Motor neuron (in vitro differentiated cells): ENCODE measurements at regions not wholly inside any gene's neighbourhood (a gene's known extent, or its start where the extent isn't known, plus 50 kb on each side); places are given as distances from the start of the nearest gene placed in this dataset.

ENCODE experiments used
- ATAC-seq, 8 experiments: fragments of 200-7000 bp; cut with Tn5 transposase; replicated peaks in 6 of 8; 2 replicates each; pipeline ENCODE4 v1.8.0; 2021; ENCODE audit warnings: mild to moderate bottlenecking in 8 of 8, moderate library complexity in 8 of 8
- H3K27ac ChIP-seq, 2 donors: fragments of 250-450 bp; sonication (Bioruptor Pico); 2 replicates each; pipeline ENCODE4 v1.9.0; 2021; ENCODE audit warnings: antibody characterized with exemption in 2 of 2, mild to moderate bottlenecking in 2 of 2, moderate library complexity in 1 of 2
- H3K4me1 ChIP-seq, 2 donors: fragments of 250-450 bp; sonication (Bioruptor Pico); replicated peaks in 1 of 2; 2 replicates each; pipeline ENCODE4 v1.6.1; 2021; ENCODE audit warnings: antibody characterized with exemption in 2 of 2, mild to moderate bottlenecking in 2 of 2, moderate library complexity in 1 of 2
- H3K4me3 ChIP-seq, 5 donors: fragments of 250-450 bp; sonication (Bioruptor Pico); 2 replicates each; pipeline ENCODE4 v1.9.0; 2021; ENCODE audit warnings: antibody characterized with exemption in 5 of 5, mild to moderate bottlenecking in 5 of 5, moderate library complexity in 4 of 5
- WGBS, 10 experiments: fragments of 450-650 bp; shearing (Covaris generic); methylation state at CpG; one replicate each; pipeline ENCODE4 v1.0.0; 2022; 5-methylcytosine and 5-hydroxymethylcytosine counted together
- in situ Hi-C, 9 experiments: fragments of 400-800 bp; cut with MboI; loops; one replicate each; pipeline ENCODE4 v1.15.0; 2021; ENCODE audit warnings: low sequenced_read_pairs in 9 of 9, low pct_unique_long_range_greater_than_20kb in 2 of 9; ENCODE audit not compliant: unreplicated experiment in 9 of 9

DNA sequence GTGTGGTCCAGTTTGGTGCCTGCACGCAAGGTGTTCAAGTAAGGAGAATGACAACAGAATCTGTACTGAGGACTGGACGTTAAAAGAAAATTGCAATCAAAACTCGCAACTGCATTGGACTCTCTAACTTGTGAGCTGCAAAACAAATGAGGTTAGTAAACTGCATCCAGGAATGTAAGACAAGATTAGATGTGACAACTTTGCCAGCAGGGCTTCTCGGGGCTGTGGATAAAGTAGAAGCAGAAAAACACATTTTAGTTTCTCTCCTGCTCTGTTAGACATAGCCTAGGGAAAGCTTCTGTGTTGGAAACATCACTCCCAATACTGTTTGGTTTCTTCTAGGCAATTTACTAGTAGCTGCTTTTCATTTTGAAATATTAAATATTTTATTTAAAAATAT lies 338.2 kb upstream of the NAV3 start:
- 62 to 97% (median 90%) methylated on average over 1 to 4 of the region's 4 CpGs; no CpG with 5 or more reads in 1 of the 10 experiments for WGBS, 10 experiments
- in situ Hi-C loops: no loop called here
- H3K4me3 ChIP-seq: no peak overlapping the region
- peaks cover 20 to 27% of the 10 kb centered on the region in 2 donors for H3K4me1 ChIP-seq
- H3K27ac ChIP-seq: no peak overlapping the region
- no peak for ATAC-seq

DNA sequence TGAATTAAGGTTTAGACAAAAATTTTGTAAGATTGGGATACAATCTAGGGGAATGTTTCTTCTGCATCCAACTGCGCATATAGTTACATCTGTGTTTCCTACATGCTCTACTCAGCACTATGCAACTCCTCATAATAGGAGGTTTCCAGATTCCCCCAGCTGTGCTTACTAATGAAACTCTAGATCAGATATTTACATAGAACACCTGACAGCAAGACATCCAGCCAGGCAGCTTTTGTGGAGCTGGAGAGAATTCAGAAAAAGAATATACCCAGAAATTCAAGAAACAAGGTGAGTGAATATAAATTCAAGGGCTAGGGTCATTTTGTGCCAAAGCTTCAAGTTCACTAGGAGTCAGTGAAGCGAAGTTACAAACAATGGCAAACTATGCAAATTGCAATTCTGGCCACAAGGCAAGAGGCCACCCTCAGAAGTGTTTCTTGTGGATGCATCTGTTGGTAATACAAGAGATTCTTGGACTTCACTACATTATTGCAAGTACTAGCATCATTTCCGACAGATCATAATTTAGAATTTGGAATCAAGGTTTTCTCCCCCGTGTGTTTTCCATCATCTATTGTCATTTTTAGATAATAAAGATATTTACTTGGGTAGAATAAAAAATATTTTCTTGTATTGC lies 341.2 kb upstream of the NAV3 start:
- WGBS, 10 experiments: 31 to 100% (median 82%) methylated on average over 2 to 4 of the region's 4 CpGs; no CpG with 5 or more reads in 1 of the 10 experiments
- in situ Hi-C loops: no loop called here
- H3K4me1 ChIP-seq: peaks cover 47 to 49% of the 10 kb centered on the region in 2 donors
- peak in 3 of 8 experiments; percentile 32 to 36 (median 33) for ATAC-seq
- H3K4me3 ChIP-seq: no peak overlapping the region
- H3K27ac ChIP-seq: no peak overlapping the region

DNA sequence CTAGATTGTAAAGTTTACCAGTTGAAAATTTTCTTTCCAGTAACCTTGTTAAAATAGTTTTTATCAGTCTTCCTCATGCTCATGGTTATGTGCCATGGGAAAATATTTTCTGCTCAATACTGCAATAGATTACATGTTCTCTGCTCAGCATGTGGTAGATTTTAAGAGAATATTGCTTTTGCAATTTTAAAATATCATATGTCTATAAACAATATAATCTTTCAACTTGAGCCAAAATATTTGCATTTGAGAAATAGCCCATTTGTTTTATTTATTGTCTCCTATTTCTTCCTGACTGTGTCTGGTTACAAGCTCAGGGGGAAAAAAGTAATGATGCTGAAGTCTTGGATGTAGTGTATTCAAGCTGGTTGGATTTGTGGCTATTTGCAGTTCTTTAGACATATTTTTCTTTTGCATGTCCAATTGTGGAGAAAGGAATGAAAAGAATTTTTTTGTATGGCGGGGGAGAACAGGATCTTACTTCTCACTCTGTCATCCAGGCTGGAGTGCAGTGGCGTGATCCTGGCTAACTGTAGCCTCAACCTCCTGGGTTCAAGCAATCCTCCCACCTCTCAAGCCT lies 342.6 kb upstream of the NAV3 start:
- in situ Hi-C loops: no loop called here
- WGBS, 10 experiments: 33 to 100% (median 67%) methylated on average over 1 to 2 of the region's 2 CpGs; no CpG with 5 or more reads in 3 of the 10 experiments
- H3K27ac ChIP-seq: no peak overlapping the region
- peaks cover 48 to 50% of the 10 kb centered on the region in 2 donors for H3K4me1 ChIP-seq
- ATAC-seq: peak in 2 of 8 experiments; percentile 34 to 45
- no peak overlapping the region for H3K4me3 ChIP-seq

DNA sequence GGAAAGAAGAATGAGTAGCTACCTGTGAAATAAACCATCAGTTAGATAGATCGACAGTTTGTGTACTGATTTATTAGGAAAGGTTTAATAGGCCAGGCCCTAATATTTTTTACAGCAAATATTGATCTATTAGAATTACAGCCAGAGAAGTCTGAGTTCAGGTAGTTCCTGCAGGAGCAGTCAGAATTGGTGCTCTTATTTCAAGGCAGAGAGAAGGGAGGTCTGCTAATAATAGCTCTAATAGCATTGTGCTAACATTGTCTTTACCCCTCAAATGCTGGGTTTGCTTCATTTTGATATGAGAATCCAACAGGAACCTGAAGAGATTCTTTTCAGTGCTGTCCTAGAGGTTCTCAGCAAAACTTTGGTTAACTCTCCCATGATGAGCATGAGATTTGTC lies 343.8 kb upstream of the NAV3 start:
- H3K4me1 ChIP-seq: peaks cover 55 to 56% of the 10 kb centered on the region in 2 donors
- ATAC-seq: peak in 5 of 8 experiments; percentile 34 to 68 (median 54)
- peak overlapping the region; percentile 53 to 75 for H3K27ac ChIP-seq
- no peak overlapping the region for H3K4me3 ChIP-seq
- in situ Hi-C loops: no loop called here
- 50 to 100% (median 95%) methylated on average over 1 of the region's 1 CpG; no CpG with 5 or more reads in 4 of the 10 experiments for WGBS, 10 experiments

DNA sequence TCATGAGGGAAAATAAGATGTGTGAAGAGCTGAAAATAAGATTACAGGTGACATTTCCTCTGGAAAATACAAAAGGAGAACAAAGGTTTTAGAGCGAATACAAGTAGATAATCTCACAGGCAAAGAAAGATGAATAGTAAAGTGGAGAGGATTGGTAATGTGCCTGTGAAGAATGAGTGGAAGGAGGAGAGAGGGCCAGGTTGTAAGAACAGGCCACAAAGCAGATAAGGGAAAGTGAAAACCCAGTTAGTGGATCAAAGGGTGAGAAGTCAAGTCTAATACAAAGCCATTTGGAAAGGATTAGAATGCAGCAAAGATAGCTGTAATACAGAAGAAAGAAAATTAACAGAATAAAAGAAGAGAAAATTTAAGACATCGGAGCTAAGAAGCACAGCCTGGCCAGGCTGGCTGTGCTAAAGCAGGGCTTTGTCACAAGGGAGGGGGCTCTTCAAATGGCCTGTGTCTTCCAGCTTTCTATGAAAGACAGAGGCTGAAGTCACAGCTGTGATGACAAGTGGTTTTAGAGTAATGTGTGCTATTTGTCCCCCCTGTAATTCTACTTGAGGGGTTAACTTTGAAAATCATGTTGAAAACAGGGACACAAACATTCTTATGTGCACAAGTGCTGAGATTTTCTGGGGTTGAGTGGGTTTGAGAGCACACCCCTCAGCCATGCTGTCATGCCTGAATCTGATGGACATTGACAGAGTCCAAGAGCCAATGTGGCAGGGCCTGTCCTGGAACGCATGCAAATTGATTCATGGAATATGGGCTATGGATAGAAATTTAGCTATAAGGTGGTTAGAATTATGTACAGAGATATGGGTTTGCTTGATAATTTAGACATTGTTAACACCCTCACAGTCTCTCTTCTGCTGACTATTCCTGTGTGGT lies 344.5 kb upstream of the NAV3 start:
- peak in 5 of 8 experiments; percentile 64 to 81 (median 73) for ATAC-seq
- in situ Hi-C loops: no loop called here
- WGBS, 10 experiments: 52 to 100% (median 66%) methylated on average over 1 to 3 of the region's 3 CpGs
- no peak overlapping the region for H3K4me3 ChIP-seq
- H3K27ac ChIP-seq: peak overlapping the region; percentile 53 to 75
- peaks cover 55 to 56% of the 10 kb centered on the region in 2 donors for H3K4me1 ChIP-seq

DNA sequence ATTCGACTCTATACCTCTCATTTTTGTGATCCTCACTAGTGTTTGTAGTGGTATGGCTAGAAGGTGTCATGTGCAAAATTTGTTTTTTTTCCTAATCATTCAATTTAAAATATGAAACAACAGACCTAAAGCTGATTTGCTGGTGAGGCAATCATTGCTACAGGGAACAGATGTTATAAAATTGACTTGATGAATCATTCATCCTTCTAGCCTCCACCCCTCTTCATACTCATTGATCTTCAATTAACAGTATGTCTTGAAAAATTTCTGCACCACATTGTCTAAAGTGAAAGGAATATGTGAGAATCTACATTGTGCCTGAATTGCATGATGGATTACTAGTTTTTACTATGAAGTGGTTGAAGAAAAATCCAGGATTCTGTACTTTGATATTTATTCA lies 349.0 kb upstream of the NAV3 start:
- Histone ChIP-seq H3K4me1 (peaks cover 27 to 40% of the 10 kb centered on the region in 2 donors), H3K27ac (no peak overlapping the region), H3K4me3 (no peak overlapping the region)
- WGBS, 10 experiments: 33 to 100% (median 55%) methylated on average over 1 of the region's 1 CpG; no CpG with 5 or more reads in 2 of the 10 experiments
- in situ Hi-C loops: no loop called here
- ATAC-seq: peak in 3 of 8 experiments; percentile 26 to 90 (median 89)

DNA sequence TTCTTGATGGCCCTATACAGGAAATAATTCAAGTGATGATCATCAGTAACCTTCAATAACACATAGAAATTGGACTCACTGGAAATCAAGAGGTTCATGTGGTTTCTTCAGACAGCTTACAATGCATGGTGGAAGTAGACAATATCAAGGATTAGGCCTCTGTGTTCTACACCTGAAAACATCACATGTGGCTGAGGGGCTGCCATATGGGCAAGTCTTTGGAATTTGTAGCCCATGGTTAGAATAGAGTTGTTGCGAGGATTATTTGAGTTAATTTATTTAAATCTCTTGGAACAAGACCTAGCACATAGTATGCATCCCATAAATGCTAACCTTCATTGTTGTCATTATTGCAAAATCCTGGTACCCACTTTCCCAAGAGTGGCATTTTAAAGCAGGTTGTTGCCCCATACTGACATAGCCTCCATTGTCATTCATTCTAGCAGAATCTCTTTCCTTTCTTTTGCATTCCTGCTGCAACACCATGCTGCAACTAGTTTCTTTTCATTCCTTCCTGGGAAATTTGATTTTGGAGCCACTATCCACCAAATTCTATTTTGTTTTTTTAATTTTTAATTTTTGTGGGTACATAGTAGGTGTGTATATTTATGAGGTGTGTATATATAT lies 352.7 kb upstream of the NAV3 start:
- Histone ChIP-seq H3K27ac (no peak overlapping the region), H3K4me1 (peaks cover 5 to 25% of the 10 kb centered on the region in 2 donors), H3K4me3 (no peak overlapping the region)
- in situ Hi-C loops: no loop called here
- ATAC-seq: no peak
- WGBS, 10 experiments: 60 to 100% (median 83%) methylated on average over 1 of the region's 1 CpG; no CpG with 5 or more reads in 5 of the 10 experiments

DNA sequence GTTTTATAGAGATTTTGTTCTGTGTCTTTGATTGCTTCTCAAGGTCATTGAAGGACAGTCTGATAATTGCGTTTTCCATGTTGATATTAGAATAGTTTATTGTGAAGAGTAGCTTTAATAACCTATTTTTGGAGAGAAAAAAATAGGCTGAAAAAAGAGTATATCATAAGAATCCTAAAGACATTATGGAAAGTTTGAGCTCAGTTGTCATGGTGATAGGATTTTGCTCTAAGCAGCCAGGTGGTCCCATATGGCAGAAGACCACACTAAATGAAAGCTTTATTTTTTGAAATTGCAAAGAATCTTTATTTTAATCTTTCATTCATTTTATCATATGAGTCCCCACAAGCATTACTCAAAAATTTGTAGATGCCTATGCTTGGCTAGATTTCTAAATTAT lies 358.9 kb upstream of the NAV3 start:
- 11 to 100% (median 90%) methylated on average over 1 of the region's 1 CpG; no CpG with 5 or more reads in 1 of the 10 experiments for WGBS, 10 experiments
- Histone ChIP-seq H3K27ac (no peak overlapping the region), H3K4me3 (no peak overlapping the region), H3K4me1 (peaks cover 4 to 11% of the 10 kb centered on the region in 2 donors)
- in situ Hi-C loops: no loop called here
- no peak for ATAC-seq

DNA sequence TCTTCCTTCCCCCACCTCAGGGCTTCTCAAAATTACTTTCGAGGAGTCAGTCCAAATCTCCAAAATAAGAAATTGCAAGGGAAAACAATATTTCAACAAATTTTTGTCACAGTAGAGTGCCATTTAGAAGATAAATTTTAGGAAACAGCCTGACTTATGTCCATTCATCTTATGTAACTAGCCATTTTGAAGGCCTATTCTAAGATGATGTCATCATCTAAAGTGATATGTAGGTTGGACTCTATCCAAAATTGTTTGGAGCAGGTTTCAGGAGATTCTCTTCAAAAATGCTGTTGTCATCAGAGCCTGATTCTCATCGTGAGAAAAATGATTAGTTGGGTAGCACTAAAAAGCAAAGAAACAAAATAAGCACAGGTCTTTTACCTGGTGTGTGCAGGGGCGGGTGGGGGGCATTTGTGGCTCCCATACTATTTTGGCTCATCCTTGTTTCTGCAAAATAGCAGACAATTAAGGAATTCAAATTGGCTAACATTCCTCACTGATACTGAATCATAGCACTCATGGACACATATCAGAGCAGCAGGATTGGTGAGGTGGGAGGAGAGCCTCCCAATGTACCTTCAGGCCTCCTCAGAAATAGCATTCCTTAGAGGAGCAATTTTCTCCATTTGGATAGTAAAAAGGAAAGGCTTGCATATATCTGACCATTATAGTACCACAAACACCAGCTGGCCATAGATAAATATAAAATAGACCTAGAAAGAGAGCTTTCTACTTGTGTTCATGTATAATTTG lies 360.9 kb upstream of the NAV3 start:
- no peak for ATAC-seq
- no peak overlapping the region for H3K27ac ChIP-seq
- no peak overlapping the region for H3K4me3 ChIP-seq
- peaks cover 4 to 11% of the 10 kb centered on the region in 2 donors for H3K4me1 ChIP-seq
- in situ Hi-C loops: no loop called here
- 40 to 100% (median 85%) methylated on average over 1 to 3 of the region's 3 CpGs; no CpG with 5 or more reads in 1 of the 10 experiments for WGBS, 10 experiments

DNA sequence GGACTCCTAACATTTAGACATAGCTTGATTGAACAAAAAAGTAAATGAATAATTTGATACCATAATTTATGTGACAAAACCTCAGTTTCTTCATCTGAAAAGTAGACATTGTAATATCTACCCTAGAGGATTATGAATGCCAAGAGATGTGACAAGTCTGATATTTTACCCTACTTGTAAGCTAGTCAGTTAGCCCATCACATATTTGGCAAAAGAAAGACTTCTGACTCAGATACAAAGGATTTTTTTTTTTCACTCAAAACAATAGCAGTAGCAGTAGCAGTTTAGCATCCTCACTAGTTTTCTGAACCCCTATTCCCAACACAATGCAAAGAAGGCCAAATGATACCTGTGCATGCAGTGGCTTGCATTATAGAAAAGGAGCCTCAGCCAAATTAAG lies 377.3 kb upstream of the E2F7 start:
- Histone ChIP-seq H3K27ac (no peak overlapping the region), H3K4me1 (peaks cover 0 to 5% of the 10 kb centered on the region in 2 donors), H3K4me3 (no peak overlapping the region)
- in situ Hi-C loops: no loop called here
- no peak for ATAC-seq

DNA sequence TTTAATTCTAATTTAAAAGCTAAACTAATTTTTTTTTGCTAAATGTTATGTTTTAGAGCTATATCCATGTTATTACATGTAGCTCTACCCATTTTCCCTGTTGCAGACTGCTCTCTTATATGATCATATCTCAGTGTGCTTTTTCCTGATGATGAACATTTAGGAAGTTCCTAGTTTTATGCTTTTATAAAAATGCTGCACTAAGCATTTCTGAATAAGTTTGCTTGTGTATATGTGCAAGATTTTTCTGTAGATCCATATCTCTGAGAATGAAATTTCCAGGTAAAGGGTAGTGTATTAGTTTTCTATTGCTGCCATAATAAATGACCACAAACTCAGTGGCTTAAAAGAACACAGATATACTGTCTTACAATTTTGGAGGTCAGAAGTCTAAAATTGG lies 374.4 kb upstream of the E2F7 start:
- no peak overlapping the region for H3K27ac ChIP-seq
- in situ Hi-C loops: no loop called here
- no peak overlapping the region for H3K4me3 ChIP-seq
- peaks cover 19 to 26% of the 10 kb centered on the region in 2 donors for H3K4me1 ChIP-seq
- no peak for ATAC-seq

DNA sequence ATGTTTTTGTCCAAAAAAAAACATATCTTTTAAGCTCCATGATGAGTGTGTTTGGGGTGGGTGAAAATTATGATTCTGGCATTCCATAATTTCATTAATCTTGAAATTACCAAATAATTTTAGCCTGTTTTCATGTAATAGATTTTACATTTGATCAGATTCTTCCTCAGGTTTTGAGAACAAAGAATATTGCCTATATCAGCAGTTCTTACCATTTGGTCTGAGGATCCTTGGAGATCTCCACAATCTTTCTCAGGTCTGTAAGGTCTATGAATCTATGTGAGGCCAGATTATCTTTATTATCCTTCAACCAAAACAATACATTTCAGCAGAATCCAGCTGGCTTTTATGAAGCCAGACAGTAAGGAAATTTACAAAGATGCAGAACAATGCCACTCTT lies 373.3 kb upstream of the E2F7 start:
- Histone ChIP-seq H3K4me1 (peaks cover 30 to 37% of the 10 kb centered on the region in 2 donors), H3K27ac (no peak overlapping the region), H3K4me3 (no peak overlapping the region)
- ATAC-seq: no peak
- in situ Hi-C loops: no loop called here
